ENCODE measurements at regions not wholly inside any gene's neighbourhood (a gene's known extent, or its start where the extent isn't known, plus 50 kb on each side); places are given as distances from the start of the nearest gene placed in this dataset.

- TF ChIP-seq, protein P1, sequence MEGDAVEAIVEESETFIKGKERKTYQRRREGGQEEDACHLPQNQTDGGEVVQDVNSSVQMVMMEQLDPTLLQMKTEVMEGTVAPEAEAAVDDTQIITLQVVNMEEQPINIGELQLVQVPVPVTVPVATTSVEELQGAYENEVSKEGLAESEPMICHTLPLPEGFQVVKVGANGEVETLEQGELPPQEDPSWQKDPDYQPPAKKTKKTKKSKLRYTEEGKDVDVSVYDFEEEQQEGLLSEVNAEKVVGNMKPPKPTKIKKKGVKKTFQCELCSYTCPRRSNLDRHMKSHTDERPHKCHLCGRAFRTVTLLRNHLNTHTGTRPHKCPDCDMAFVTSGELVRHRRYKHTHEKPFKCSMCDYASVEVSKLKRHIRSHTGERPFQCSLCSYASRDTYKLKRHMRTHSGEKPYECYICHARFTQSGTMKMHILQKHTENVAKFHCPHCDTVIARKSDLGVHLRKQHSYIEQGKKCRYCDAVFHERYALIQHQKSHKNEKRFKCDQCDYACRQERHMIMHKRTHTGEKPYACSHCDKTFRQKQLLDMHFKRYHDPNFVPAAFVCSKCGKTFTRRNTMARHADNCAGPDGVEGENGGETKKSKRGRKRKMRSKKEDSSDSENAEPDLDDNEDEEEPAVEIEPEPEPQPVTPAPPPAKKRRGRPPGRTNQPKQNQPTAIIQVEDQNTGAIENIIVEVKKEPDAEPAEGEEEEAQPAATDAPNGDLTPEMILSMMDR (IDR thresholded peaks at IDR 0.05; ENCODE audit: low read depth, low read length, missing control alignments): no peak
These were observed 72.4 kb upstream of the IL2 start for GRCh38 chr4:122528879-122529278.

GRCh38 chr4:122525865-122526264 is 69.3 kb upstream of the IL2 start:
- in situ Hi-C loops (cut with HindIII; ENCODE audit: low pct_ligation_motif_present, low sequenced_read_pairs): no loop called here
- no peak overlapping the region for H3K27ac ChIP-seq
- TF ChIP-seq, protein P1 (IDR thresholded peaks at IDR 0.05; ENCODE audit: low read depth, low read length, missing control alignments): no peak
- no peak for DNase-seq
- no peak overlapping the region for H3K4me3 ChIP-seq (ENCODE audit: low read depth, low read length)
- no peaks in the 10 kb centered on the region for H3K27me3 ChIP-seq (replicated peaks)
- H3K36me3 ChIP-seq (replicated peaks): no peaks in the 10 kb centered on the region

More at GRCh38 chr4:122528879-122529278, 72.4 kb upstream of the IL2 start:
- no peaks in the 10 kb centered on the region for H3K36me3 ChIP-seq (replicated peaks)
- no peak overlapping the region for H3K4me3 ChIP-seq (ENCODE audit: low read depth, low read length)
- in situ Hi-C loops (cut with HindIII; ENCODE audit: low pct_ligation_motif_present, low sequenced_read_pairs): no loop called here
- no peak overlapping the region for H3K27ac ChIP-seq
- no peaks in the 10 kb centered on the region for H3K27me3 ChIP-seq (replicated peaks)
- DNase-seq: no peak

- Histone ChIP-seq H3K36me3 (replicated peaks) (no peaks in the 10 kb centered on the region), H3K27me3 (replicated peaks) (no peaks in the 10 kb centered on the region), H3K4me3 (ENCODE audit: low read depth, low read length) (no peak overlapping the region), H3K27ac (no peak overlapping the region)
- TF ChIP-seq, protein P1 (IDR thresholded peaks at IDR 0.05; ENCODE audit: low read depth, low read length, missing control alignments): no peak
- in situ Hi-C loops (cut with HindIII; ENCODE audit: low pct_ligation_motif_present, low sequenced_read_pairs): no loop called here
- no peak for DNase-seq
These were observed 67.7 kb upstream of the IL2 start for GRCh38 chr4:122524176-122524575.

DNA sequence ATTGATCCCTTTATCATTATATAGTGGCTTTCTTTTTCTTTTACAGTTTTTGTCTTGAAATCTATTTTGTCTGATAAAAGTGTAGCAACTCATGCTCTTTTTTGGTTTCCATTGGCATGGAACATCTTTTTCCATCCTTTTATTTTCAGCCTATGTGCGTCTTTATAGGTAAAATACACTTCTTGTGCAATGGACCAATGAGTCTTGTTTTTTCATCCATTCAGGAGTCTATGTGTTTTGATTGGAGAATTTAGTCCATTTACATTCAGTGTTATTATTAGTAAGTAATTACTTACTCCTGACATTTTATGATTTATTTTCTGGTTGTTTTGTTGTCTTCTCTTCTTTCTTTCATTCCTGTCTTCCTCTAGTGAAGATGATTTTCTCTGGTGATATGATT is 66.4 kb upstream of the IL2 start:
- TF ChIP-seq, protein P1 (IDR thresholded peaks at IDR 0.05; ENCODE audit: low read depth, low read length, missing control alignments): no peak
- no peak for DNase-seq
- no peaks in the 10 kb centered on the region for H3K36me3 ChIP-seq (replicated peaks)
- no peak overlapping the region for H3K4me3 ChIP-seq (ENCODE audit: low read depth, low read length)
- in situ Hi-C loops (cut with HindIII; ENCODE audit: low pct_ligation_motif_present, low sequenced_read_pairs): no loop called here
- no peak overlapping the region for H3K27ac ChIP-seq
- no peaks in the 10 kb centered on the region for H3K27me3 ChIP-seq (replicated peaks)

GRCh38 chr4:122517345-122517744 is 60.8 kb upstream of the IL2 start:
- H3K36me3 ChIP-seq (replicated peaks): no peaks in the 10 kb centered on the region
- in situ Hi-C loops (cut with HindIII; ENCODE audit: low pct_ligation_motif_present, low sequenced_read_pairs): no loop called here
- DNase-seq: no peak
- no peak overlapping the region for H3K4me3 ChIP-seq (ENCODE audit: low read depth, low read length)
- H3K27ac ChIP-seq: no peak overlapping the region
- TF ChIP-seq, protein P1 (IDR thresholded peaks at IDR 0.05; ENCODE audit: low read depth, low read length, missing control alignments): no peak
- H3K27me3 ChIP-seq (replicated peaks): peaks cover 2% of the 10 kb centered on the region

DNA sequence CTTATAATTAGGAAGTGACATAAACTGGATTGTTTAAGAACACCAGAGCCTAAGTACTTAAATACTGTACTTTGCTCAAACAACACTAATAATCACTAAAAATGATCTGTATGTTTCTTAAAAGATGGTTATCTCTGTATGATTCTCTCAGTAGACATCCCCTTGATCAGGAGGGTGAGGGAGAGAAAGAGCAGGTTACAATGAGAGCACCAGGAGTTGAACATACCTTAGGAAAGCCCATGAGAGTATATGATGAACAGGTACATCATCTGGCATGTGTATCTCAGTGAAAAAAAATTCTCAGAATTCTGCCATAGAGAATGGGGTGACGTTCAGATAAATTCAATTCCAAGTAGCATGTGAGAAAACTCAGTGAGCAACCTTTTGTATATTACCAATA is 59.9 kb upstream of the IL2 start:
- Histone ChIP-seq H3K36me3 (replicated peaks) (no peaks in the 10 kb centered on the region), H3K4me3 (ENCODE audit: low read depth, low read length) (no peak overlapping the region), H3K27me3 (replicated peaks) (peaks cover 2% of the 10 kb centered on the region), H3K27ac (no peak overlapping the region)
- TF ChIP-seq, protein P1 (IDR thresholded peaks at IDR 0.05; ENCODE audit: low read depth, low read length, missing control alignments): no peak
- DNase-seq: no peak
- in situ Hi-C loops (cut with HindIII; ENCODE audit: low pct_ligation_motif_present, low sequenced_read_pairs): no loop called here
